NAMALWA (cell line): ENCODE measurements at regions not wholly inside any gene's neighbourhood (a gene's known extent, or its start where the extent isn't known, plus 50 kb on each side); places are given as distances from the start of the nearest gene placed in this dataset.

Experiments used
- DNase-seq: peaks from one replicate; pipeline ENCODE4 v3.0.0-alpha.2; 2015; ENCODE audit warnings: low spot score

- no peak for DNase-seq
Observed at GRCh38 chr11:91239359-91239758, 985.3 kb upstream of the FAT3 start.

- no peak for DNase-seq
Observed at GRCh38 chr11:91231226-91231625, 993.4 kb upstream of the FAT3 start.

GRCh38 chr11:91230647-91231046 is 994.0 kb upstream of the FAT3 start:
- DNase-seq, result no peak

GRCh38 chr11:91222830-91223229 is 1000.0 kb upstream of the CHORDC1 start:
- no peak for DNase-seq

- DNase-seq, result no peak
Observed at GRCh38 chr11:91220476-91221202, 997.8 kb upstream of the CHORDC1 start.

- no peak for DNase-seq
Observed at GRCh38 chr11:91219535-91219934, 996.7 kb upstream of the CHORDC1 start.

- no peak for DNase-seq
Observed at GRCh38 chr11:91209751-91210150, 986.9 kb upstream of the CHORDC1 start.

- no peak for DNase-seq
Observed at GRCh38 chr11:91209306-91209705, 986.5 kb upstream of the CHORDC1 start.

GRCh38 chr11:91199866-91200265 is 977.0 kb upstream of the CHORDC1 start:
- DNase-seq, result no peak

- DNase-seq, result no peak
Observed at GRCh38 chr11:91194546-91194945, 971.7 kb upstream of the CHORDC1 start.

- no peak for DNase-seq
Observed at GRCh38 chr11:91188484-91188883, 965.6 kb upstream of the CHORDC1 start.

- DNase-seq, result no peak
Observed at GRCh38 chr11:91187314-91187713, 964.5 kb upstream of the CHORDC1 start.

- no peak for DNase-seq
Observed at GRCh38 chr11:91178366-91178765, 955.5 kb upstream of the CHORDC1 start.

GRCh38 chr11:91174734-91175133 is 951.9 kb upstream of the CHORDC1 start:
- DNase-seq, result no peak

GRCh38 chr11:91174193-91174592 is 951.3 kb upstream of the CHORDC1 start:
- DNase-seq, result no peak

GRCh38 chr11:91173701-91174100 is 950.9 kb upstream of the CHORDC1 start:
- DNase-seq, result no peak

- no peak for DNase-seq
Observed at GRCh38 chr11:91170711-91171110, 947.9 kb upstream of the CHORDC1 start.

GRCh38 chr11:91164452-91164822 is 941.6 kb upstream of the CHORDC1 start:
- no peak for DNase-seq

- DNase-seq, result no peak
Observed at GRCh38 chr11:91163619-91164451, 941.0 kb upstream of the CHORDC1 start.

- DNase-seq, result no peak
Observed at GRCh38 chr11:91160661-91161060, 937.8 kb upstream of the CHORDC1 start.

GRCh38 chr11:91158891-91159537 is 936.2 kb upstream of the CHORDC1 start:
- DNase-seq, result no peak

- no peak for DNase-seq
Observed at GRCh38 chr11:91158297-91158696, 935.4 kb upstream of the CHORDC1 start.

GRCh38 chr11:91156041-91156440 is 933.2 kb upstream of the CHORDC1 start:
- DNase-seq, result no peak
